Endothelial cell (in vitro differentiated cells): ENCODE measurements at regions not wholly inside any gene's neighbourhood (a gene's known extent, or its start where the extent isn't known, plus 50 kb on each side); places are given as distances from the start of the nearest gene placed in this dataset.

Source experiments
- DNase-seq: peaks from one replicate; pipeline ENCODE4 v3.0.0; 2021; ENCODE audit warnings: low spot score
- H3K27ac Mint-ChIP-seq: one replicate; pipeline ENCODE4 v1.8.0; 2021; ENCODE audit warnings: mixed read lengths, inconsistent platforms; ENCODE audit not compliant: unreplicated experiment
- H3K27me3 Mint-ChIP-seq: one replicate; pipeline ENCODE4 v1.8.0; 2021; ENCODE audit warnings: mild to moderate bottlenecking, moderate library complexity, mixed read lengths, inconsistent platforms; ENCODE audit not compliant: unreplicated experiment
- H3K36me3 Mint-ChIP-seq: one replicate; pipeline ENCODE4 v1.8.0; 2021; ENCODE audit warnings: mild to moderate bottlenecking, low read depth, mixed read lengths, inconsistent platforms; ENCODE audit not compliant: unreplicated experiment
- H3K4me1 Mint-ChIP-seq: one replicate; pipeline ENCODE4 v1.8.0; 2021; ENCODE audit warnings: mild to moderate bottlenecking, mixed read lengths, inconsistent platforms; ENCODE audit not compliant: unreplicated experiment
- H3K4me3 Mint-ChIP-seq: one replicate; pipeline ENCODE4 v1.8.0; 2021; ENCODE audit warnings: mild to moderate bottlenecking, mixed read lengths, inconsistent platforms; ENCODE audit not compliant: unreplicated experiment
- H3K9me3 Mint-ChIP-seq: one replicate; pipeline ENCODE4 v1.8.0; 2021; ENCODE audit warnings: mixed read lengths, inconsistent platforms; ENCODE audit not compliant: unreplicated experiment
- TF ChIP-seq, protein P1 (sequence below): fragments of 200-600 bp; sonication (generic); IDR thresholded peaks from one replicate; pipeline ENCODE4 v1.5.0; 2021; ENCODE audit warnings: antibody characterized with exemption; ENCODE audit not compliant: unreplicated experiment

- TF ChIP-seq, protein P1, sequence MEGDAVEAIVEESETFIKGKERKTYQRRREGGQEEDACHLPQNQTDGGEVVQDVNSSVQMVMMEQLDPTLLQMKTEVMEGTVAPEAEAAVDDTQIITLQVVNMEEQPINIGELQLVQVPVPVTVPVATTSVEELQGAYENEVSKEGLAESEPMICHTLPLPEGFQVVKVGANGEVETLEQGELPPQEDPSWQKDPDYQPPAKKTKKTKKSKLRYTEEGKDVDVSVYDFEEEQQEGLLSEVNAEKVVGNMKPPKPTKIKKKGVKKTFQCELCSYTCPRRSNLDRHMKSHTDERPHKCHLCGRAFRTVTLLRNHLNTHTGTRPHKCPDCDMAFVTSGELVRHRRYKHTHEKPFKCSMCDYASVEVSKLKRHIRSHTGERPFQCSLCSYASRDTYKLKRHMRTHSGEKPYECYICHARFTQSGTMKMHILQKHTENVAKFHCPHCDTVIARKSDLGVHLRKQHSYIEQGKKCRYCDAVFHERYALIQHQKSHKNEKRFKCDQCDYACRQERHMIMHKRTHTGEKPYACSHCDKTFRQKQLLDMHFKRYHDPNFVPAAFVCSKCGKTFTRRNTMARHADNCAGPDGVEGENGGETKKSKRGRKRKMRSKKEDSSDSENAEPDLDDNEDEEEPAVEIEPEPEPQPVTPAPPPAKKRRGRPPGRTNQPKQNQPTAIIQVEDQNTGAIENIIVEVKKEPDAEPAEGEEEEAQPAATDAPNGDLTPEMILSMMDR = no peak
- Mint-ChIP-seq H3K4me3 (no peak overlapping the region), H3K9me3 (peaks cover 14% of the 10 kb centered on the region), H3K36me3 (peaks cover 12% of the 10 kb centered on the region), H3K4me1 (no peaks in the 10 kb centered on the region), H3K27ac (no peak overlapping the region), H3K27me3 (peaks cover 2% of the 10 kb centered on the region)
- DNase-seq = no peak
Observed at GRCh38 chr4:64146030-64146429, 263.2 kb downstream of the TECRL start.

- DNase-seq = no peak
- Mint-ChIP-seq H3K27ac (no peak overlapping the region), H3K4me3 (no peak overlapping the region), H3K9me3 (peaks cover 14% of the 10 kb centered on the region), H3K27me3 (peaks cover 2% of the 10 kb centered on the region), H3K4me1 (no peaks in the 10 kb centered on the region), H3K36me3 (peaks cover 12% of the 10 kb centered on the region)
- TF ChIP-seq, protein P1 = no peak
Observed at GRCh38 chr4:64144994-64145393, 264.3 kb downstream of the TECRL start.

DNA sequence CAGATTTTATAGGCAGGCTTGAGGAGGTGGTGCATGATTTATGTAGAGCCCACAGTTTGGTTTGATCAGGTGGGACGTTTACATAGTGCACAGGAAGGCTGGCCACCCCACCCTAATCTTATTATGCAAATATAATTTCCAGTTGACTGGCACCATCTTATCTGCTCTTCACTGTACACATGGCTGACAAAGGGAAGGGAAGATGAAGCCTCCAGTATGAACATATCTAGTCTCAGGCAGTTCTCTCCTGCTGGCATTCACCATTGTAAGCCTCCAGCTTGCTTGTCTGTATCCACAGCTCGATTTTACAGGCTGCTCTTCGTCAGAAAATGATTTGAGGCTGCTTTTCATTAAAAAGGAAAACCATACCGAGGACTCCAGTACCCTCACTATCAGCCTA lies 278.3 kb downstream of the TECRL start:
- Mint-ChIP-seq H3K36me3 (no peaks in the 10 kb centered on the region), H3K27me3 (no peaks in the 10 kb centered on the region), H3K9me3 (no peaks in the 10 kb centered on the region), H3K4me3 (no peak overlapping the region), H3K27ac (no peak overlapping the region), H3K4me1 (no peaks in the 10 kb centered on the region)
- DNase-seq = no peak
- TF ChIP-seq, protein P1 = no peak

DNA sequence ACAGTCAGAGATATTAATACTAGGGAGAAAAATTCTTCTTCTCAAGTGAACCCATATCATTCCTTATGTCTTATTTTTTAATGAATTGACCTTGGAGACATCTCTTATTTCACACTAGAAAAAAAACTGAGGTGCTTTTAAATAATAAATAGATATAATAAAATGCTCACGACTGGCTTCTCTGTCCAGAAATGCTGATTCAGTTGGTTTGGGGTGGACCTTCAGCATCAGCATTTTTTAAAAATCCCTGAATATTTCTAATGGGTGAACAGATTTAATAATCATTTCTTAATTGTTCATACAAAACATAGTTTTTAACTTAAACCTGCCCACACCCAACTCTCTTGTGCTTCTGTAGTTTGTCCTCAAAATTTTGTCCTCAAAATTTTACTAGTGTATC lies 283.9 kb downstream of the TECRL start:
- TF ChIP-seq, protein P1 = no peak
- H3K27me3 Mint-ChIP-seq = no peaks in the 10 kb centered on the region
- no peaks in the 10 kb centered on the region for H3K36me3 Mint-ChIP-seq
- H3K9me3 Mint-ChIP-seq = no peaks in the 10 kb centered on the region
- H3K4me1 Mint-ChIP-seq = no peaks in the 10 kb centered on the region
- H3K27ac Mint-ChIP-seq = no peak overlapping the region
- no peak for DNase-seq
- no peak overlapping the region for H3K4me3 Mint-ChIP-seq

DNA sequence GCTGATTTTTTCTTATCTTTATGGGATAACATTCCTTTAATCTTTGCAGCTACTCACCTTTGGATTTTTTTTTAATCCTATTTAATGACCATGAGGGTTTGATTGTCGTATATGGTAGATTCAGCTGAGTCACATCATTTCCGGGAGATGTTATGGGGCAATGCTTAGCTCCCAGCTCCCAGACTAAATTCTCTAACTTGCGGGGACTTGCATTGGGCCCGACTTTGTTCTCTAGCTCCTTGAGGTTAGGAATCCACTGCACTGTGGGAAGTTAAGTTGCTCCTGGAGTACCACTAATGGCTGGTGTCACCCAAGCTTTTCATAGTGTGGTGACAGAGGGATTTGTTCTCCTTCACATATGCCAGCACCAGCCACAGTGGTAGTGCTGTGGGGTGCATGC lies 287.4 kb downstream of the TECRL start:
- no peaks in the 10 kb centered on the region for H3K36me3 Mint-ChIP-seq
- H3K4me1 Mint-ChIP-seq = no peaks in the 10 kb centered on the region
- TF ChIP-seq, protein P1 = no peak
- no peak for DNase-seq
- H3K4me3 Mint-ChIP-seq = no peak overlapping the region
- H3K27ac Mint-ChIP-seq = no peak overlapping the region
- H3K27me3 Mint-ChIP-seq = no peaks in the 10 kb centered on the region
- no peaks in the 10 kb centered on the region for H3K9me3 Mint-ChIP-seq
